HCT116 (cell line): ENCODE measurements at regions not wholly inside any gene's neighbourhood (a gene's known extent, or its start where the extent isn't known, plus 50 kb on each side); places are given as distances from the start of the nearest gene placed in this dataset.

Source experiments
- ATAC-seq: fragments of 200-7000 bp; cut with Tn5 transposase; 2 replicates; pipeline ENCODE4 v1.9.1; 2020; ENCODE audit warnings: mild to moderate bottlenecking, moderate library complexity
- BruUV-seq: library from RNA; stranded (reverse); fragments of 400-500 nt; replicated peaks from 2 replicates; lab custom pipeline; 2021; lab: Mats Ljungman, UMichigan
- CTCF ChIA-PET: fragments of 300-600 bp; sonication (Branson Sonifier 250); formaldehyde crosslinking; loops from one replicate; lab custom pipeline; 2021; ENCODE audit warnings: antibody characterized with exemption; lab: Charles Lee
- POLR2A ChIA-PET: fragments of 300-600, 350-600 bp; sonication (Branson Sonifier 250); formaldehyde crosslinking; loops from one replicate; lab custom pipeline; 2021; ENCODE audit warnings: antibody characterized with exemption; lab: Charles Lee
- RAD21 ChIA-PET, 2 experiments: fragments of 300-600 bp; sonication (Branson Sonifier 250); formaldehyde crosslinking; loops; one replicate each; lab custom pipeline; 2023; ENCODE audit warnings: low total read pairs in 2 of 2; ENCODE audit not compliant: uncharacterized antibody in 2 of 2, unreplicated experiment in 2 of 2, low non-redundant PET in 1 of 2; lab: Charles Lee
- DNase-seq: peaks from one replicate; pipeline ENCODE4 v3.0.0-alpha.2; 2010; ENCODE audit warnings: low read depth, low spot score
- H2AFZ ChIP-seq: fragments of 200-600 bp; shearing (Covaris generic), sonication (generic); 2 replicates; pipeline ENCODE4 v1.6.1; 2017; ENCODE audit warnings: low read depth, mixed run types, mixed read lengths, antibody characterized with exemption, low read length; ENCODE audit not compliant: poor library complexity, severe bottlenecking
- H3K27ac ChIP-seq: 2 replicates; pipeline ENCODE4 v1.5.1; 2012; ENCODE audit warnings: low read depth, low read length
- H3K27me3 ChIP-seq: fragments of 200-600 bp; sonication (generic); 2 replicates; pipeline ENCODE4 v1.6.1; 2016; ENCODE audit warnings: mixed run types, low read length, mixed read lengths; ENCODE audit not compliant: insufficient read depth
- H3K36me3 ChIP-seq, 2 experiments: fragments of 200-500 bp in 1 of 2; fragments of 200-600 bp in 1 of 2; sonication (Bioruptor generic) in 1 of 2; sonication (generic) in 1 of 2; 2 replicates each; pipeline versions ENCODE4 v1.5.1 to v1.6.1; 2014 to 2016; ENCODE audit warnings: low read length in 2 of 2, inconsistent platforms in 1 of 2, mixed read lengths in 1 of 2, mixed run types in 1 of 2; ENCODE audit not compliant: insufficient read depth in 2 of 2, control insufficient read depth in 1 of 2
- H3K4me1 ChIP-seq, 2 experiments: fragments of 200-600 bp in 1 of 2; sonication (generic) in 1 of 2; 2 replicates each; pipeline versions ENCODE4 v1.5.1 to v1.6.1; 2012 to 2017; ENCODE audit warnings: low read length in 2 of 2, inconsistent platforms in 1 of 2, mild to moderate bottlenecking in 1 of 2, mixed read lengths in 1 of 2, mixed run types in 1 of 2, moderate library complexity in 1 of 2; ENCODE audit not compliant: insufficient read depth in 2 of 2, control insufficient read depth in 1 of 2
- H3K4me2 ChIP-seq: fragments of 200-600 bp; sonication (generic); 2 replicates; pipeline ENCODE4 v1.6.1; 2017; ENCODE audit warnings: mixed run types, low read length, mixed read lengths
- H3K4me3 ChIP-seq, 2 experiments: fragments of 200-600 bp in 1 of 2; sonication (generic) in 1 of 2; replicated peaks in 1 of 2; 2 replicates each; pipeline ENCODE4 v1.5.1; 2011 to 2016; ENCODE audit warnings: low read length in 2 of 2, control low read depth in 1 of 2, low read depth in 1 of 2, mild to moderate bottlenecking in 1 of 2, mixed read lengths in 1 of 2, mixed run types in 1 of 2
- H3K79me2 ChIP-seq: fragments of 200-600 bp; sonication (generic); 2 replicates; pipeline ENCODE4 v1.6.1; 2017; ENCODE audit warnings: mild to moderate bottlenecking, mixed run types, low read length, moderate library complexity, mixed read lengths; ENCODE audit not compliant: insufficient read depth
- H3K9ac ChIP-seq: fragments of 200-600 bp; sonication (generic); 2 replicates; pipeline ENCODE4 v1.6.1; 2016; ENCODE audit warnings: low read length, mixed read lengths
- H3K9me2 ChIP-seq: fragments of 200-600 bp; sonication (generic), shearing (Covaris generic); 2 replicates; pipeline ENCODE4 v1.6.1; 2017; ENCODE audit warnings: mixed run types, mild to moderate bottlenecking, moderate library complexity; ENCODE audit not compliant: insufficient read depth
- H3K9me3 ChIP-seq, 2 experiments: fragments of 200-500 bp in 1 of 2; fragments of 200-600 bp in 1 of 2; sonication (Bioruptor generic) in 1 of 2; sonication (generic) in 1 of 2; 2 replicates each; pipeline ENCODE4 v1.6.1; 2014 to 2017; ENCODE audit warnings: low read length in 2 of 2, mixed read lengths in 2 of 2, inconsistent platforms in 1 of 2, low read depth in 1 of 2, mild to moderate bottlenecking in 1 of 2, mixed run types in 1 of 2, moderate library complexity in 1 of 2; ENCODE audit not compliant: control insufficient read depth in 1 of 2, insufficient read depth in 1 of 2
- H4K20me1 ChIP-seq: fragments of 200-600 bp; sonication (generic), shearing (Covaris generic); 2 replicates; pipeline ENCODE4 v1.6.1; 2017; ENCODE audit warnings: mixed run types, mild to moderate bottlenecking, moderate library complexity; ENCODE audit not compliant: insufficient read depth
- ATF3 ChIP-seq: IDR thresholded peaks from 2 replicates; pipeline ENCODE4 v1.6.1; 2012
- CBX3 ChIP-seq: IDR thresholded peaks from 2 replicates; pipeline ENCODE4 v1.6.1; 2012; ENCODE audit warnings: low read depth
- ELF1 ChIP-seq: IDR thresholded peaks from 2 replicates; pipeline ENCODE4 v1.6.1; 2012; ENCODE audit warnings: low read depth, borderline replicate concordance
- FOSL1 ChIP-seq: IDR thresholded peaks from 2 replicates; pipeline ENCODE4 v1.6.1; 2012; ENCODE audit warnings: low read depth
- POLR2AphosphoS5 ChIP-seq: IDR thresholded peaks from 2 replicates; pipeline ENCODE4 v1.6.1; 2011; ENCODE audit warnings: mild to moderate bottlenecking, low read depth, low read length, moderate library complexity
- SRF ChIP-seq: IDR thresholded peaks from 2 replicates; pipeline ENCODE4 v1.6.1; 2012; ENCODE audit warnings: low read depth
- TCF7L2 ChIP-seq: IDR thresholded peaks from 2 replicates; pipeline ENCODE4 v1.7.0; 2011; ENCODE audit warnings: borderline replicate concordance, inconsistent platforms; ENCODE audit not compliant: insufficient read depth, insufficient read length; ENCODE audit errors: extremely low read depth
- ZFX ChIP-seq: fragments of 450-650 bp; IDR thresholded peaks from 2 replicates; pipeline ENCODE4 v1.6.1; 2017
- intact Hi-C: fragments of 100-400 bp; cut with micrococcal nuclease; formaldehyde crosslinking; loops from 2 replicates; pipeline ENCODE4 v1.10.0; 2022
- TF ChIP-seq, protein P1 (sequence below): IDR thresholded peaks from 2 replicates; pipeline ENCODE4 v1.6.1; 2012; ENCODE audit warnings: low read depth
- TF ChIP-seq, protein P2 (sequence below): IDR thresholded peaks from 2 replicates; pipeline ENCODE4 v1.6.1; 2011; ENCODE audit warnings: mild to moderate bottlenecking, low read length, moderate library complexity; ENCODE audit not compliant: insufficient replicate concordance; ENCODE audit errors: extremely low read depth
- TF ChIP-seq, protein P3 (sequence below): IDR thresholded peaks from 2 replicates; pipeline ENCODE4 v1.6.1; 2012

- RAD21 ChIA-PET, result no interaction called here
- no peaks in the 10 kb centered on the region for H4K20me1 ChIP-seq
- TF ChIP-seq TCF7L2 (no peak), FOSL1 (no peak), SRF (no peak), ATF3 (no peak), ELF1 (no peak), POLR2AphosphoS5 (no peak), ZFX (no peak), CBX3 (no peak)
- TF ChIP-seq, protein P1, sequence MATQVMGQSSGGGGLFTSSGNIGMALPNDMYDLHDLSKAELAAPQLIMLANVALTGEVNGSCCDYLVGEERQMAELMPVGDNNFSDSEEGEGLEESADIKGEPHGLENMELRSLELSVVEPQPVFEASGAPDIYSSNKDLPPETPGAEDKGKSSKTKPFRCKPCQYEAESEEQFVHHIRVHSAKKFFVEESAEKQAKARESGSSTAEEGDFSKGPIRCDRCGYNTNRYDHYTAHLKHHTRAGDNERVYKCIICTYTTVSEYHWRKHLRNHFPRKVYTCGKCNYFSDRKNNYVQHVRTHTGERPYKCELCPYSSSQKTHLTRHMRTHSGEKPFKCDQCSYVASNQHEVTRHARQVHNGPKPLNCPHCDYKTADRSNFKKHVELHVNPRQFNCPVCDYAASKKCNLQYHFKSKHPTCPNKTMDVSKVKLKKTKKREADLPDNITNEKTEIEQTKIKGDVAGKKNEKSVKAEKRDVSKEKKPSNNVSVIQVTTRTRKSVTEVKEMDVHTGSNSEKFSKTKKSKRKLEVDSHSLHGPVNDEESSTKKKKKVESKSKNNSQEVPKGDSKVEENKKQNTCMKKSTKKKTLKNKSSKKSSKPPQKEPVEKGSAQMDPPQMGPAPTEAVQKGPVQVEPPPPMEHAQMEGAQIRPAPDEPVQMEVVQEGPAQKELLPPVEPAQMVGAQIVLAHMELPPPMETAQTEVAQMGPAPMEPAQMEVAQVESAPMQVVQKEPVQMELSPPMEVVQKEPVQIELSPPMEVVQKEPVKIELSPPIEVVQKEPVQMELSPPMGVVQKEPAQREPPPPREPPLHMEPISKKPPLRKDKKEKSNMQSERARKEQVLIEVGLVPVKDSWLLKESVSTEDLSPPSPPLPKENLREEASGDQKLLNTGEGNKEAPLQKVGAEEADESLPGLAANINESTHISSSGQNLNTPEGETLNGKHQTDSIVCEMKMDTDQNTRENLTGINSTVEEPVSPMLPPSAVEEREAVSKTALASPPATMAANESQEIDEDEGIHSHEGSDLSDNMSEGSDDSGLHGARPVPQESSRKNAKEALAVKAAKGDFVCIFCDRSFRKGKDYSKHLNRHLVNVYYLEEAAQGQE, result no peak
- TF ChIP-seq, protein P2, sequence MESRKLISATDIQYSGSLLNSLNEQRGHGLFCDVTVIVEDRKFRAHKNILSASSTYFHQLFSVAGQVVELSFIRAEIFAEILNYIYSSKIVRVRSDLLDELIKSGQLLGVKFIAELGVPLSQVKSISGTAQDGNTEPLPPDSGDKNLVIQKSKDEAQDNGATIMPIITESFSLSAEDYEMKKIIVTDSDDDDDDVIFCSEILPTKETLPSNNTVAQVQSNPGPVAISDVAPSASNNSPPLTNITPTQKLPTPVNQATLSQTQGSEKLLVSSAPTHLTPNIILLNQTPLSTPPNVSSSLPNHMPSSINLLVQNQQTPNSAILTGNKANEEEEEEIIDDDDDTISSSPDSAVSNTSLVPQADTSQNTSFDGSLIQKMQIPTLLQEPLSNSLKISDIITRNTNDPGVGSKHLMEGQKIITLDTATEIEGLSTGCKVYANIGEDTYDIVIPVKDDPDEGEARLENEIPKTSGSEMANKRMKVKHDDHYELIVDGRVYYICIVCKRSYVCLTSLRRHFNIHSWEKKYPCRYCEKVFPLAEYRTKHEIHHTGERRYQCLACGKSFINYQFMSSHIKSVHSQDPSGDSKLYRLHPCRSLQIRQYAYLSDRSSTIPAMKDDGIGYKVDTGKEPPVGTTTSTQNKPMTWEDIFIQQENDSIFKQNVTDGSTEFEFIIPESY, result no peak
- TF ChIP-seq, protein P3, sequence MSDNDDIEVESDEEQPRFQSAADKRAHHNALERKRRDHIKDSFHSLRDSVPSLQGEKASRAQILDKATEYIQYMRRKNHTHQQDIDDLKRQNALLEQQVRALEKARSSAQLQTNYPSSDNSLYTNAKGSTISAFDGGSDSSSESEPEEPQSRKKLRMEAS, result no peak
- TF ChIP-seq, all 23 proteins: peak for 0
- intact Hi-C loops, result no loop called here
- Histone ChIP-seq H3K27me3 (no peaks in the 10 kb centered on the region; the same call in 1 of the 2 replicates), H3K27ac (no peak overlapping the region), H2AFZ (no peak overlapping the region), H3K9me2 (no peaks in the 10 kb centered on the region), H3K4me1 (no peaks in the 10 kb centered on the region), H3K9me3 (no peaks in the 10 kb centered on the region), H3K9ac (no peak overlapping the region), H3K4me3 (no peak overlapping the region), H3K36me3 (no peaks in the 10 kb centered on the region), H3K79me2 (no peaks in the 10 kb centered on the region), H3K4me2 (no peak overlapping the region)
- no TSS peak for BruUV-seq
- ATAC-seq, result no peak
- POLR2A ChIA-PET, result no interaction called here
- CTCF ChIA-PET, result no interaction called here
- DNase-seq, result no peak
Observed at GRCh38 chr21:38631676-38632075, 133.4 kb upstream of the ERG start.
